GM19438 (cell line): ENCODE measurements at regions not wholly inside any gene's neighbourhood (a gene's known extent, or its start where the extent isn't known, plus 50 kb on each side); places are given as distances from the start of the nearest gene placed in this dataset.

Source experiments
- ATAC-seq: cut with Tn5 transposase; IDR thresholded peaks from one replicate; pipeline ENCODE4 v1.9.1; 2021; ENCODE audit warnings: low read depth; ENCODE audit not compliant: unreplicated experiment

- no peak for ATAC-seq
These were observed 90.1 kb upstream of the PIK3CG start for GRCh38 chr7:106774768-106775551.

GRCh38 chr7:106775552-106775936 lies 89.5 kb upstream of the PIK3CG start:
- no peak for ATAC-seq

GRCh38 chr7:106775975-106776607 lies 89.0 kb upstream of the PIK3CG start:
- ATAC-seq, result no peak

- ATAC-seq, result no peak
These were observed 88.3 kb upstream of the PIK3CG start for GRCh38 chr7:106776618-106777347.

- no peak for ATAC-seq
These were observed 87.3 kb upstream of the PIK3CG start for GRCh38 chr7:106777674-106778299.

- no peak for ATAC-seq
These were observed 86.3 kb upstream of the PIK3CG start for GRCh38 chr7:106778656-106779250.

GRCh38 chr7:106779877-106780276 lies 85.2 kb upstream of the PIK3CG start:
- no peak for ATAC-seq

GRCh38 chr7:106781007-106781406 lies 84.1 kb upstream of the PIK3CG start:
- no peak for ATAC-seq

- no peak for ATAC-seq
These were observed 83.1 kb upstream of the PIK3CG start for GRCh38 chr7:106781828-106782544.

- ATAC-seq, result no peak
These were observed 81.8 kb upstream of the PIK3CG start for GRCh38 chr7:106783286-106783685.

GRCh38 chr7:106788637-106789036 lies 76.4 kb upstream of the PIK3CG start:
- no peak for ATAC-seq

- ATAC-seq, result no peak
These were observed 73.6 kb upstream of the PIK3CG start for GRCh38 chr7:106791526-106791925.

- no peak for ATAC-seq
These were observed 72.7 kb upstream of the PIK3CG start for GRCh38 chr7:106792233-106792926.

GRCh38 chr7:106793015-106793975 lies 71.8 kb upstream of the PIK3CG start:
- no peak for ATAC-seq

GRCh38 chr7:106794276-106795083 lies 70.6 kb upstream of the PIK3CG start:
- no peak for ATAC-seq

GRCh38 chr7:106795084-106795876 lies 69.8 kb upstream of the PIK3CG start:
- no peak for ATAC-seq

GRCh38 chr7:106795877-106796231 lies 69.2 kb upstream of the PIK3CG start:
- ATAC-seq, result no peak
